NCI-H1092 (cell line): ENCODE measurements at regions not wholly inside any gene's neighbourhood (a gene's known extent, or its start where the extent isn't known, plus 50 kb on each side); places are given as distances from the start of the nearest gene placed in this dataset.
"Not testable (repeated sequence)": the region's sequence is repeated elsewhere in the genome, so short reads cannot be mapped to it uniquely, and the experiment has no call there.

Experiments
- DNase-seq: peaks from one replicate; lab custom pipeline; 2025; lab: John Stamatoyannopoulos, UW

GRCh38 chr1:221025956-221026355, 146.7 kb downstream of the HLX start:
- no peak for DNase-seq

GRCh38 chr1:221029981-221030649, 150.9 kb downstream of the HLX start:
- DNase-seq = no peak

GRCh38 chr1:221030990-221031389, 151.7 kb downstream of the HLX start:
- no peak for DNase-seq

- DNase-seq = no peak
These were observed 152.4 kb downstream of the HLX start for GRCh38 chr1:221031458-221032203.

- DNase-seq = no peak
These were observed 153.0 kb downstream of the HLX start for GRCh38 chr1:221032204-221032585.

- no peak for DNase-seq
These were observed 153.5 kb downstream of the HLX start for GRCh38 chr1:221032637-221033280.

GRCh38 chr1:221035662-221036153, 156.5 kb downstream of the HLX start:
- no peak for DNase-seq

- no peak for DNase-seq
These were observed 160.4 kb downstream of the HLX start for GRCh38 chr1:221039616-221040015.

- DNase-seq = no peak
These were observed 160.9 kb downstream of the HLX start for GRCh38 chr1:221040101-221040500.

GRCh38 chr1:221040691-221041285, 161.5 kb downstream of the HLX start:
- no peak for DNase-seq

GRCh38 chr1:221044538-221044937, 165.3 kb downstream of the HLX start:
- DNase-seq = no peak

GRCh38 chr1:221045151-221045550, 165.9 kb downstream of the HLX start:
- DNase-seq = no peak

GRCh38 chr1:221045842-221046831, 166.9 kb downstream of the HLX start:
- DNase-seq = no peak

- DNase-seq = not testable (repeated sequence)
These were observed 172.1 kb downstream of the HLX start for GRCh38 chr1:221051391-221051790.

- DNase-seq = peak; percentile 1
These were observed 174.6 kb downstream of the HLX start for GRCh38 chr1:221053889-221054288.

GRCh38 chr1:221059506-221059905, 180.3 kb downstream of the HLX start:
- DNase-seq = no peak

- DNase-seq = no peak
These were observed 184.4 kb downstream of the HLX start for GRCh38 chr1:221063651-221064050.

- no peak for DNase-seq
These were observed 187.2 kb downstream of the HLX start for GRCh38 chr1:221066351-221067001.

GRCh38 chr1:221067721-221068120, 188.5 kb downstream of the HLX start:
- no peak for DNase-seq

- DNase-seq = no peak
These were observed 190.1 kb downstream of the HLX start for GRCh38 chr1:221069178-221069903.
